PFSK-1 (cell line): ENCODE measurements at regions not wholly inside any gene's neighbourhood (a gene's known extent, or its start where the extent isn't known, plus 50 kb on each side); places are given as distances from the start of the nearest gene placed in this dataset.

Experiments
- FOXP2 ChIP-seq: optimal IDR thresholded peaks from 2 replicates; pipeline ENCODE3; 2011; ENCODE audit warnings: borderline replicate concordance, control low read depth, inconsistent platforms; ENCODE audit not compliant: insufficient read depth; ENCODE audit errors: extremely low read length, extremely low read depth
- POLR2AphosphoS5 ChIP-seq: IDR thresholded peaks from 2 replicates; pipeline ENCODE4 v1.6.1; 2012; ENCODE audit warnings: low read depth, mild to moderate bottlenecking, control low read depth, low read length, moderate library complexity
- SIN3A ChIP-seq: IDR thresholded peaks from 2 replicates; pipeline ENCODE4 v1.6.1; 2012; ENCODE audit warnings: mild to moderate bottlenecking, low read length, moderate library complexity, borderline replicate concordance; ENCODE audit not compliant: insufficient read depth
- TAF1 ChIP-seq: IDR thresholded peaks from 2 replicates; pipeline ENCODE4 v1.6.1; 2012; ENCODE audit warnings: low read length, control low read depth, borderline replicate concordance; ENCODE audit not compliant: insufficient read depth
- TF ChIP-seq, protein P1 (sequence below), 2 experiments: IDR thresholded peaks; 2 replicates each; pipeline versions ENCODE4 v1.6.1 to v1.8.0; 2011 to 2012; ENCODE audit warnings: low read depth in 2 of 2, low read length in 2 of 2, control low read depth in 1 of 2, inconsistent platforms in 1 of 2, mild to moderate bottlenecking in 1 of 2, moderate library complexity in 1 of 2; ENCODE audit not compliant: insufficient read depth in 1 of 2

- TF ChIP-seq POLR2AphosphoS5: no peak
- TF ChIP-seq, protein P1, sequence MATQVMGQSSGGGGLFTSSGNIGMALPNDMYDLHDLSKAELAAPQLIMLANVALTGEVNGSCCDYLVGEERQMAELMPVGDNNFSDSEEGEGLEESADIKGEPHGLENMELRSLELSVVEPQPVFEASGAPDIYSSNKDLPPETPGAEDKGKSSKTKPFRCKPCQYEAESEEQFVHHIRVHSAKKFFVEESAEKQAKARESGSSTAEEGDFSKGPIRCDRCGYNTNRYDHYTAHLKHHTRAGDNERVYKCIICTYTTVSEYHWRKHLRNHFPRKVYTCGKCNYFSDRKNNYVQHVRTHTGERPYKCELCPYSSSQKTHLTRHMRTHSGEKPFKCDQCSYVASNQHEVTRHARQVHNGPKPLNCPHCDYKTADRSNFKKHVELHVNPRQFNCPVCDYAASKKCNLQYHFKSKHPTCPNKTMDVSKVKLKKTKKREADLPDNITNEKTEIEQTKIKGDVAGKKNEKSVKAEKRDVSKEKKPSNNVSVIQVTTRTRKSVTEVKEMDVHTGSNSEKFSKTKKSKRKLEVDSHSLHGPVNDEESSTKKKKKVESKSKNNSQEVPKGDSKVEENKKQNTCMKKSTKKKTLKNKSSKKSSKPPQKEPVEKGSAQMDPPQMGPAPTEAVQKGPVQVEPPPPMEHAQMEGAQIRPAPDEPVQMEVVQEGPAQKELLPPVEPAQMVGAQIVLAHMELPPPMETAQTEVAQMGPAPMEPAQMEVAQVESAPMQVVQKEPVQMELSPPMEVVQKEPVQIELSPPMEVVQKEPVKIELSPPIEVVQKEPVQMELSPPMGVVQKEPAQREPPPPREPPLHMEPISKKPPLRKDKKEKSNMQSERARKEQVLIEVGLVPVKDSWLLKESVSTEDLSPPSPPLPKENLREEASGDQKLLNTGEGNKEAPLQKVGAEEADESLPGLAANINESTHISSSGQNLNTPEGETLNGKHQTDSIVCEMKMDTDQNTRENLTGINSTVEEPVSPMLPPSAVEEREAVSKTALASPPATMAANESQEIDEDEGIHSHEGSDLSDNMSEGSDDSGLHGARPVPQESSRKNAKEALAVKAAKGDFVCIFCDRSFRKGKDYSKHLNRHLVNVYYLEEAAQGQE (IDR thresholded peaks at IDR 0.05; ENCODE audit: insufficient read depth in 1 of 2, low read depth in 2 of 2, low read length in 2 of 2): no peak
- no peak for TF ChIP-seq SIN3A
- TF ChIP-seq TAF1: no peak
Measured at GRCh38 chr7:15905251-15906040, 219.0 kb upstream of the MEOX2 start.

DNA sequence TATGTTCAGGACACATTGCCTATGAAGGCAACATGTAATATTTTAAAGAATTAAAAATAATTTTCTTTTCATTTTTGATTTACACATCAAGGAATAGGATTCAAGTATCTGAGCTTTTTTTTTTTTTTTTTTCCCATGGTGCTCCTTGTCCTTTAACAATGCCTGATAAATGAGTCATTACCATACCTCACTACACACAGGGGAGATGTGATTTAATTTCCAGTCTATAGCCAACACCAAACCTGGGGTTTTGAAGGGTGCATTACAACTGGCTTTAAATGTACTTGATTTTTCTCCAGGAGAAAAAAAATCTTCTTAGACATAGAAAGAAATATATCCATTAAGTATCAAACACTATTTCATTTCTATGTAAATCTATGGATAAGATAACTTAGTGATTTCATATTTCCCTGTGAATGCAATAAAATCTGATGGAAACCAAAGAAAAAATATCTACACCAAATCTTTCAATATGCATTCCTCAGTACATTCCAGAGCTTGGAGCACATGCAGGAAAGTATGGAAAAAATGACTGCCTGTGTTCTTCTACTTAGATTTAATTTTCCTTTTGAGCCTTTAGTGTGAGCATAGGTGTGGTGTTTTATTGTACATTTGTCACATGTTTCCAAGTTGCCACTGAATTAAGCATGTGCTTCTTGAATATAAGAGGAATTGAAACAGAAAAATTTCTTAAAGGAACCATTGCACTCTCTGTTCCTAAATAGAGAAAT, 204.8 kb upstream of the MEOX2 start:
- TF ChIP-seq, protein P1 (IDR thresholded peaks at IDR 0.05; ENCODE audit: insufficient read depth in 1 of 2, low read depth in 2 of 2, low read length in 2 of 2): no peak
- no peak for TF ChIP-seq SIN3A
- TF ChIP-seq TAF1: no peak

DNA sequence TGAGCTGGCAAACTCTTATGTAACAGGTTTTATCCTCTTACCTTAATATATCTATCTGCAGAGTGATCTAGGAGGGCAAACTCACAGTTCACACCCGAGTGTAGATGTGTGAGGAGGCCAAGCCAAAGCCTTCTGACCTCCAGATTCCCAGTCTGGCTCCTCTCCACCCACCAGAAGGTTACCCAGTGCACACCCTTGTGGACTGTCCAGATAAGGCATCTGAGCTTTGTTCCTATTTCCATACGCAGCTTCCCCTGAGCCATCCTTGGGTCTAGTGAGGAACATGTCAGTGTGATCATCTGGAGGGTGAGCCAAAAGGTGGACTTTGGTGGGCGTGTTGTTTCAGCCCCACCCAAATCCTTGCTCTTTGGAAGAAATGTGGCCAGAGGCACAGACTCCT, 203.0 kb upstream of the MEOX2 start:
- TF ChIP-seq POLR2AphosphoS5: no peak
- TF ChIP-seq FOXP2: no peak
- no peak for TF ChIP-seq SIN3A
- TF ChIP-seq TAF1: no peak
- TF ChIP-seq, protein P1 (IDR thresholded peaks at IDR 0.05; ENCODE audit: insufficient read depth in 1 of 2, low read depth in 2 of 2, low read length in 2 of 2): no peak

- TF ChIP-seq SIN3A (no peak), FOXP2 (no peak), TAF1 (no peak), POLR2AphosphoS5 (no peak)
- TF ChIP-seq, protein P1 (IDR thresholded peaks at IDR 0.05; ENCODE audit: insufficient read depth in 1 of 2, low read depth in 2 of 2, low read length in 2 of 2): no peak
Measured at GRCh38 chr7:15888090-15888489, 201.6 kb upstream of the MEOX2 start.

- TF ChIP-seq, protein P1 (IDR thresholded peaks at IDR 0.05; ENCODE audit: insufficient read depth in 1 of 2, low read depth in 2 of 2, low read length in 2 of 2): no peak
- no peak for TF ChIP-seq SIN3A
- no peak for TF ChIP-seq POLR2AphosphoS5
- TF ChIP-seq TAF1: no peak
- no peak for TF ChIP-seq FOXP2
Measured at GRCh38 chr7:15886626-15887025, 200.1 kb upstream of the MEOX2 start.
